NCI-H128 (cell line): ENCODE measurements at regions not wholly inside any gene's neighbourhood (a gene's known extent, or its start where the extent isn't known, plus 50 kb on each side); places are given as distances from the start of the nearest gene placed in this dataset.
"Not testable (repeated sequence)": the region's sequence is repeated elsewhere in the genome, so short reads cannot be mapped to it uniquely, and the experiment has no call there.

Experiments used
- DNase-seq: peaks from one replicate; lab custom pipeline; 2025; ENCODE audit not compliant: unreplicated experiment; lab: John Stamatoyannopoulos, UW

- DNase-seq = no peak
Observed at GRCh38 chr1:199808110-199808870, 219.2 kb upstream of the NR5A2 start.

GRCh38 chr1:199809311-199809710 lies 218.2 kb upstream of the NR5A2 start:
- DNase-seq = no peak

- no peak for DNase-seq
Observed at GRCh38 chr1:199811163-199811562, 216.3 kb upstream of the NR5A2 start.

GRCh38 chr1:199813198-199813597 lies 214.3 kb upstream of the NR5A2 start:
- no peak for DNase-seq

- DNase-seq = no peak
Observed at GRCh38 chr1:199815947-199816346, 211.6 kb upstream of the NR5A2 start.

- no peak for DNase-seq
Observed at GRCh38 chr1:199817266-199817665, 210.2 kb upstream of the NR5A2 start.

- peak; percentile 73 for DNase-seq
Observed at GRCh38 chr1:199821029-199821779, 206.3 kb upstream of the NR5A2 start.

- DNase-seq = no peak
Observed at GRCh38 chr1:199832451-199832850, 195.1 kb upstream of the NR5A2 start.

GRCh38 chr1:199834711-199835110 lies 192.8 kb upstream of the NR5A2 start:
- DNase-seq = no peak

- no peak for DNase-seq
Observed at GRCh38 chr1:199836430-199836829, 191.1 kb upstream of the NR5A2 start.

GRCh38 chr1:199837321-199837720 lies 190.2 kb upstream of the NR5A2 start:
- DNase-seq = no peak

- not testable (repeated sequence) for DNase-seq
Observed at GRCh38 chr1:199839608-199840007, 187.9 kb upstream of the NR5A2 start.

GRCh38 chr1:199843096-199843495 lies 184.4 kb upstream of the NR5A2 start:
- DNase-seq = not testable (repeated sequence)

- DNase-seq = no peak
Observed at GRCh38 chr1:199843861-199844260, 183.6 kb upstream of the NR5A2 start.

- DNase-seq = no peak
Observed at GRCh38 chr1:199847021-199847420, 180.5 kb upstream of the NR5A2 start.

- DNase-seq = no peak
Observed at GRCh38 chr1:199851439-199852140, 175.9 kb upstream of the NR5A2 start.

GRCh38 chr1:199854686-199855321 lies 172.7 kb upstream of the NR5A2 start:
- DNase-seq = no peak

- no peak for DNase-seq
Observed at GRCh38 chr1:199855580-199855979, 171.9 kb upstream of the NR5A2 start.

- DNase-seq = no peak
Observed at GRCh38 chr1:199856216-199856780, 171.2 kb upstream of the NR5A2 start.

GRCh38 chr1:199857108-199857507 lies 170.4 kb upstream of the NR5A2 start:
- DNase-seq = no peak

GRCh38 chr1:199857516-199857915 lies 170.0 kb upstream of the NR5A2 start:
- no peak for DNase-seq
